Upper lobe of right lung (tissue), 1 donor: ENCODE measurements at regions not wholly inside any gene's neighbourhood (a gene's known extent, or its start where the extent isn't known, plus 50 kb on each side); places are given as distances from the start of the nearest gene placed in this dataset.

Experiments
- ATAC-seq: fragments of 200-7000 bp; cut with Tn5 transposase; one replicate; pipeline ENCODE4 v1.9.1; 2020; ENCODE audit warnings: mild to moderate bottlenecking, moderate library complexity
- DNase-seq: peaks from one replicate; pipeline ENCODE4 v3.0.0-alpha.2; 2020
- H3K27ac ChIP-seq: fragments of 200-600 bp; one replicate; pipeline ENCODE4 v1.8.0; 2022
- H3K27me3 ChIP-seq: fragments of 200-600 bp; one replicate; pipeline ENCODE4 v1.8.0; 2022; ENCODE audit warnings: mild to moderate bottlenecking
- H3K36me3 ChIP-seq: fragments of 200-600 bp; one replicate; pipeline ENCODE4 v1.8.0; 2022
- H3K4me1 ChIP-seq: fragments of 200-600 bp; one replicate; pipeline ENCODE4 v1.8.0; 2022
- H3K4me3 ChIP-seq: fragments of 200-600 bp; one replicate; pipeline ENCODE4 v1.8.0; 2022; ENCODE audit warnings: mild to moderate bottlenecking
- H3K9me3 ChIP-seq: fragments of 200-600 bp; one replicate; pipeline ENCODE4 v1.8.0; 2022
- CTCF ChIP-seq: fragments of 200-600 bp; IDR thresholded peaks from one replicate; pipeline ENCODE4 v1.8.0; 2022; ENCODE audit warnings: antibody characterized with exemption
- intact Hi-C: fragments of 100-400 bp; cut with DNase I; formaldehyde crosslinking; loops from one replicate; pipeline ENCODE4 v1.11.0; 2022
- donor health status: DM: no; HTN: yes; CAD: no; lungs with severe emphysema.

GRCh38 chr7:42618651-42619360 is 293.1 kb downstream of the C7orf25 start:
- H3K9me3 ChIP-seq: no peaks in the 10 kb centered on the region
- no peak for DNase-seq
- no peak overlapping the region for H3K4me3 ChIP-seq
- no peak for TF ChIP-seq CTCF
- no peaks in the 10 kb centered on the region for H3K27me3 ChIP-seq
- no peak overlapping the region for H3K27ac ChIP-seq
- intact Hi-C loops: no loop called here
- H3K36me3 ChIP-seq: no peaks in the 10 kb centered on the region
- H3K4me1 ChIP-seq: no peaks in the 10 kb centered on the region
- ATAC-seq: no peak

- H3K27me3 ChIP-seq: no peaks in the 10 kb centered on the region
- intact Hi-C loops: no loop called here
- ATAC-seq: no peak
Observed at GRCh38 chr7:42617806-42618457, 293.9 kb downstream of the C7orf25 start.

GRCh38 chr7:42617071-42617765 is 294.7 kb downstream of the C7orf25 start:
- no peak for DNase-seq
- intact Hi-C loops: no loop called here
- H3K9me3 ChIP-seq: no peaks in the 10 kb centered on the region

More at GRCh38 chr7:42617806-42618457, 293.9 kb downstream of the C7orf25 start:
- Histone ChIP-seq H3K4me1 (no peaks in the 10 kb centered on the region), H3K36me3 (no peaks in the 10 kb centered on the region), H3K4me3 (no peak overlapping the region), H3K27ac (no peak overlapping the region), H3K9me3 (no peaks in the 10 kb centered on the region)
- DNase-seq: no peak
- TF ChIP-seq CTCF: no peak

GRCh38 chr7:42614636-42615035 is 297.2 kb downstream of the C7orf25 start:
- H3K27me3 ChIP-seq: no peaks in the 10 kb centered on the region
- DNase-seq: no peak

More at GRCh38 chr7:42617071-42617765, 294.7 kb downstream of the C7orf25 start:
- H3K4me1 ChIP-seq: no peaks in the 10 kb centered on the region
- H3K27me3 ChIP-seq: no peaks in the 10 kb centered on the region
- no peak for ATAC-seq
- no peak for TF ChIP-seq CTCF
- no peaks in the 10 kb centered on the region for H3K36me3 ChIP-seq
- H3K27ac ChIP-seq: no peak overlapping the region
- H3K4me3 ChIP-seq: no peak overlapping the region

GRCh38 chr7:42611961-42612360 is 299.9 kb downstream of the C7orf25 start:
- Histone ChIP-seq H3K4me1 (no peaks in the 10 kb centered on the region), H3K36me3 (no peaks in the 10 kb centered on the region), H3K9me3 (no peaks in the 10 kb centered on the region), H3K4me3 (no peak overlapping the region), H3K27ac (no peak overlapping the region), H3K27me3 (no peaks in the 10 kb centered on the region)
- TF ChIP-seq CTCF: no peak
- DNase-seq: no peak
- no peak for ATAC-seq
- intact Hi-C loops: no loop called here

More at GRCh38 chr7:42614636-42615035, 297.2 kb downstream of the C7orf25 start:
- H3K27ac ChIP-seq: no peak overlapping the region
- no peaks in the 10 kb centered on the region for H3K36me3 ChIP-seq
- intact Hi-C loops: no loop called here
- no peak overlapping the region for H3K4me3 ChIP-seq
- no peaks in the 10 kb centered on the region for H3K4me1 ChIP-seq
- no peaks in the 10 kb centered on the region for H3K9me3 ChIP-seq
- no peak for TF ChIP-seq CTCF
- ATAC-seq: no peak
